Tibial nerve (tissue), 4 donors: ENCODE measurements at regions not wholly inside any gene's neighbourhood (a gene's known extent, or its start where the extent isn't known, plus 50 kb on each side); places are given as distances from the start of the nearest gene placed in this dataset.

Experiments used
- EP300 ChIP-seq, 2 donors: sonication (generic); formaldehyde crosslinking; IDR thresholded peaks; one replicate each; pipeline ENCODE4 v1.6.1; 2017; ENCODE audit warnings: antibody characterized with exemption in 2 of 2, mild to moderate bottlenecking in 1 of 2
- POLR2A ChIP-seq, 2 donors: fragments of 450-650 bp; IDR thresholded peaks; one replicate each; pipeline ENCODE4 v1.6.1; 2017; ENCODE audit warnings: antibody characterized with exemption in 2 of 2, mild to moderate bottlenecking in 2 of 2, moderate library complexity in 2 of 2
- TF ChIP-seq, protein P1 (sequence below), 5 experiments: fragments of 200-600 bp in 3 of 5; fragments of 450-650 bp in 2 of 5; sonication (generic) in 3 of 5; IDR thresholded peaks; one replicate each; pipeline ENCODE4 v1.5.1; 2016 to 2019; ENCODE audit warnings: antibody characterized with exemption in 5 of 5, mild to moderate bottlenecking in 3 of 5, moderate library complexity in 2 of 5

DNA sequence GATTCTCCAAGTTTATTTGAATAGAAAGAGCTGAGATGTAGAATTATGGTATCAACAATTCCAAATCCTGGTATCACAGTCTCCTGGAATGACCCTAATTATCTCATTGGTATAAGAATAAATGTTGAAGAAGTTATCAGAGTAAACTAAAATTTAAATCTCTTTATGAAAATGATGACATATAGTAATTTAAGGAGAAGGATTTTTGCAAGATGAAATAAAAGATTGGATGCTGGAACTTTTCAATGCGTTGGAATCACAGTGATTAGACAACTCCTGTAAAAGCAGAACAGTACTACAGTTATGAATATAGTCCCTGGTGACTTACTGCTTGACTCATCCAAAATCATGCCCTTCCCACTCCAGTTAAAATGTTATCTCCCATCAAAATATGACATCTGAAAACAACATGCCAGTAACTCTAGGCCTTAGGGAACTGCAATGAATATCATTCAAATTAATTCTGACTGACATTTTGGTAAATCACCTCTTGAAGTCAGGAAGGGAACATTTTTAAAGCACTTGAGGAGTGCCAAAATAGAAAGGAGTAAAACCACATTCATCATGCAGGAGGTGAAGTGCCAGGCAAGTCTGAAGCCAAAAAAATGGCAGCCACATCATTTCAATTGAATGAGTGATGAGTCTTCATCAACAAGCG lies 197.8 kb upstream of the PRKD1 start:
- TF ChIP-seq, protein P1, sequence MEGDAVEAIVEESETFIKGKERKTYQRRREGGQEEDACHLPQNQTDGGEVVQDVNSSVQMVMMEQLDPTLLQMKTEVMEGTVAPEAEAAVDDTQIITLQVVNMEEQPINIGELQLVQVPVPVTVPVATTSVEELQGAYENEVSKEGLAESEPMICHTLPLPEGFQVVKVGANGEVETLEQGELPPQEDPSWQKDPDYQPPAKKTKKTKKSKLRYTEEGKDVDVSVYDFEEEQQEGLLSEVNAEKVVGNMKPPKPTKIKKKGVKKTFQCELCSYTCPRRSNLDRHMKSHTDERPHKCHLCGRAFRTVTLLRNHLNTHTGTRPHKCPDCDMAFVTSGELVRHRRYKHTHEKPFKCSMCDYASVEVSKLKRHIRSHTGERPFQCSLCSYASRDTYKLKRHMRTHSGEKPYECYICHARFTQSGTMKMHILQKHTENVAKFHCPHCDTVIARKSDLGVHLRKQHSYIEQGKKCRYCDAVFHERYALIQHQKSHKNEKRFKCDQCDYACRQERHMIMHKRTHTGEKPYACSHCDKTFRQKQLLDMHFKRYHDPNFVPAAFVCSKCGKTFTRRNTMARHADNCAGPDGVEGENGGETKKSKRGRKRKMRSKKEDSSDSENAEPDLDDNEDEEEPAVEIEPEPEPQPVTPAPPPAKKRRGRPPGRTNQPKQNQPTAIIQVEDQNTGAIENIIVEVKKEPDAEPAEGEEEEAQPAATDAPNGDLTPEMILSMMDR (IDR thresholded peaks at IDR 0.05): no peak
- TF ChIP-seq POLR2A (IDR thresholded peaks at IDR 0.05): no peak
- TF ChIP-seq EP300 (IDR thresholded peaks at IDR 0.05): no peak
